Vagina (tissue), 2 donors: ENCODE measurements at regions not wholly inside any gene's neighbourhood (a gene's known extent, or its start where the extent isn't known, plus 50 kb on each side); places are given as distances from the start of the nearest gene placed in this dataset.

Experiments
- POLR2A ChIP-seq, 2 donors: fragments of 450-650 bp; IDR thresholded peaks; one replicate each; pipeline ENCODE4 v1.6.1; 2017; ENCODE audit warnings: antibody characterized with exemption in 2 of 2, mild to moderate bottlenecking in 2 of 2, moderate library complexity in 2 of 2
- TF ChIP-seq, protein P1 (sequence below), 3 experiments: fragments of 450-650 bp in 2 of 3; fragments of 200-600 bp in 1 of 3; sonication (generic) in 1 of 3; IDR thresholded peaks; one replicate each; pipeline ENCODE4 v1.5.1; 2017 to 2019; ENCODE audit warnings: antibody characterized with exemption in 3 of 3, mild to moderate bottlenecking in 2 of 3, moderate library complexity in 2 of 3

DNA sequence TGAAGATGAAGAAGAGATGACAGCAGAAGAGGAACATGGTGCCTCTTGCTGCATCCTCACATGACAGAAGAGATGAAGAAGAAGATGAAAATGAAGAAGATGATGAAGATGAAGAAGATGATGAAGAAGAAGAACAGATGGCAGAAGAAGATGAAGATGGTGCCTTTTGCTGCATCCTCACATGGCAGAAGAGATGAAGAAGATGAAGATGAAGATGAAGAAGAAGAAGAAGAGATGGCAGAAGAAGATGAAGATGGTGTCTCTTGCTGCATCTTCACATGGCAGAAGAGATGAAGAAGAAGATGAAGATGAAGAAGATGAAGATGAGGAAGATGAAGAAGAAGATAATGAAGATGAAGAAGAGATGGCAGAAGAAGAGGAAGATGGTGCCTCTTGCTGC is 63.7 kb upstream of the HPF1 start:
- TF ChIP-seq, protein P1, sequence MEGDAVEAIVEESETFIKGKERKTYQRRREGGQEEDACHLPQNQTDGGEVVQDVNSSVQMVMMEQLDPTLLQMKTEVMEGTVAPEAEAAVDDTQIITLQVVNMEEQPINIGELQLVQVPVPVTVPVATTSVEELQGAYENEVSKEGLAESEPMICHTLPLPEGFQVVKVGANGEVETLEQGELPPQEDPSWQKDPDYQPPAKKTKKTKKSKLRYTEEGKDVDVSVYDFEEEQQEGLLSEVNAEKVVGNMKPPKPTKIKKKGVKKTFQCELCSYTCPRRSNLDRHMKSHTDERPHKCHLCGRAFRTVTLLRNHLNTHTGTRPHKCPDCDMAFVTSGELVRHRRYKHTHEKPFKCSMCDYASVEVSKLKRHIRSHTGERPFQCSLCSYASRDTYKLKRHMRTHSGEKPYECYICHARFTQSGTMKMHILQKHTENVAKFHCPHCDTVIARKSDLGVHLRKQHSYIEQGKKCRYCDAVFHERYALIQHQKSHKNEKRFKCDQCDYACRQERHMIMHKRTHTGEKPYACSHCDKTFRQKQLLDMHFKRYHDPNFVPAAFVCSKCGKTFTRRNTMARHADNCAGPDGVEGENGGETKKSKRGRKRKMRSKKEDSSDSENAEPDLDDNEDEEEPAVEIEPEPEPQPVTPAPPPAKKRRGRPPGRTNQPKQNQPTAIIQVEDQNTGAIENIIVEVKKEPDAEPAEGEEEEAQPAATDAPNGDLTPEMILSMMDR (IDR thresholded peaks at IDR 0.05): no peak
- no peak for TF ChIP-seq POLR2A (IDR thresholded peaks at IDR 0.05)
